ENCODE measurements at regions not wholly inside any gene's neighbourhood (a gene's known extent, or its start where the extent isn't known, plus 50 kb on each side); places are given as distances from the start of the nearest gene placed in this dataset.

DNA sequence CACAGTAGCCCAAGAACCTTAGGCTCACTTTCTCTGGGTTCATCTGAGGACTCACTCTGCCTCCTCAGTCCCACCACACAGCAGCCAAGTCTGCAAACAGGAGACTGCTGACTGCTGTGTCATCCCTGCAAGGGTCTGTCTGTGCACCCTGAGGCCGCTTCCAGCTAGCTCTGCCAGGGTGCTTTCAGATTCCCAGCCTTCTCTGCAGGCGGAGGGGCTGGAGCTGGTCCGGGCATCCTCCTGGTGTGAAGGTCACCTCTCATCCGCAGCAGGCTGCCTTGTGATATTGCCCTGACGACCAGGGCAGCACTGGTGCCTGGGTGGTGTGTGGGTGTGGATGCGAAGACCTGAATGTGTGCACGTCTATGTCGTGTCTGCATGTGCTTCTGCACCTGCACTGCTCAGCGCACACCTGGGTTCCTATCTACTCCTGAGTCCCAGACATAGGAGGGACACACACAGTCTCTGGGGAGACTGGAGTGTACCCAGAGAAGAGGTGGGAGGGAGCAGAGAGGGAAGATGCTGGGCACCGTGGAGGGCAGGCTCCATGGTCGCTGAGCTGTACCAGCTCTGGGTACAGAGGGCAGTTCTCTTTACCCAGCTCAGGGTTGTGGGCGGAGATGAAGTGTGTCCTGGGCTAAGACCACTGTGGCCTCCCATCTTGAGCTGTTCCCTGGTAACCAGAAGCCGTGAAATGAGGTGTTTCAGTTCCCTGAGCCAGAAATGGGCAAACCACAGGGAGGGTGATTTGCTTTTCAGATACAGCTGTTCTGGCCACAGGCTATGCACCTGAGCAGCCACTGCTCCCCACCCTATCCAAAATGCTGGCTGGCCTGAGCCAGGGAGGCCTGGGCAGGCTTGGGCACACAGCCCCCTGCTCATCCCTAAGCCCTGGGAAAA, 160.9 kb upstream of the CSF3R start:
- DNase-seq (ENCODE audit: low spot score): no peak

DNA sequence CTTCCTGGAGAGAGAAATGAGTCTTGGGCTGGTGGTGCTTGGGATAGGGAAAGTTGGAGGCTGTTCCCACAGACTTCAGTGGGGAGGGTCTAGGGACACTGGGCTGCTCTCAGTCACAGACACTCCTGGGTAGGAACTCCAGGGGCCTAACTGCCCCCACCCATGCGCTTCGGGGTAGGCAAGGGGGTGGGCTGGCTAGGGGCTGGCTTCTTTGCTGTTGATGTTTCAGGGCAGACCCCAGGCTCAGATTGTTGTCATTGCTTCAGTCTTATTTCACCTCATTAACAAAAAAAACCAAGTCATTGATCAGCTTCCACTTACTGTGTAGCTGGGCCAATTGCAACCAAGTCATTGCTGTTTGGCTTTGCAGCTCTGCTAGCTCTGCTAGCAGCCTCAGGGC, 160.1 kb upstream of the CSF3R start:
- DNase-seq (ENCODE audit: low spot score): no peak

DNA sequence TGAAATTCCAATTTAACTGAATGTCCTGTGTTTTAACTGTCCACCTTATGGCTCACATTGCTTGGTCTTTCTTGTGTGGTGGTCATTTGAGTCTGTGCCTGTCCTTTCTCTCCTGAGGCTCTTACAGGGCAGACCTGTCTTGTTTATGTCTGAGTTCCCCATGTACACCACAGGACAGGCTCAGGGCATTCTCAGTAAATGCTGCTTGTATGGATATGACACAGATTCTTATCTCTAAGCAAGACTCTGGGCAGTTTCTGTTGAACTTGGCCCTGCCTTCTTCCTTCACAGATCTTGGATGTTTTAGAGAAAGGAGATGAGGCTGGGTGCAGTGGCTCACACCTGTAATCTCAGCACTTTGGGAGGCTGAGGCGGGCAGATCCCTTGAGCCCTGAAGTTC, 159.1 kb upstream of the CSF3R start:
- DNase-seq (ENCODE audit: low spot score): no peak

DNA sequence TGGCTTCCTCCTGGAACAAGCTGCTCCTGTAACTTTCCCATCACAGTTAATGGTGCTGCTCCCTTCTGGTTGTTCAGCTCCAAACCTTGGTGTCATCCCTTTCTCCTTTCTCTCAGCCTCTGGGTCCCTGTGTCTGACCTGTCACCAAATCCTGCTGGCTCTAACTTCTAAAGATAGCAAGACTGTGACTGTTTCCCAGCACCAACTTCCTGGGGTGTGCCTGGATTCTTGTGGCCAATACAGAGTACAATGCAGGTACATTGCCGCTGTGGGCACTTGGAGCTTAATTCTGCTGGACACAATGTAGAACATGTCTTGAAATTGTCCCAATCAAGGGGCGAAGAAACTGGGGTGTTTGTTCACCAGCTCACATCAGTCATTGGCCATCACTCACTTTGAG, 156.7 kb upstream of the CSF3R start:
- DNase-seq (ENCODE audit: low spot score): no peak

DNA sequence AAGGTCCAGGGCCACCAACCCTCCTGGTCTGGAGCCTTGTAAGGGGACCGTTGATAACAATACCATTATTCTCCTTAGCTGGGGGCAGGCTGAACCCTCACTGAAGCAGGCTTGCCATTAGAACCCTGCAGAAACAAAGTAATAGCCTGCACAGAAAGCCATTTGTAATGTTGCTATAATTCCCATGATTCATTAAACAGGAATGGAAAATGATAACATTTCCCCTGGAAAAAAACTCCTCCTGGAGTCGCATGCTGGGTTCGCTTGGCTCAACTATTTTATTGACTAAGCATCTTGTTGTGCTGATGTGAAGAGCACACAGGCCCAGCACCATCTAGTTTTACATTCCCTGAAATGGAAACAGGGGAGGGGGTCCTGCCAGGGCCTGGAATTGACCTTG, 155.6 kb upstream of the CSF3R start:
- DNase-seq (ENCODE audit: low spot score): no peak

DNA sequence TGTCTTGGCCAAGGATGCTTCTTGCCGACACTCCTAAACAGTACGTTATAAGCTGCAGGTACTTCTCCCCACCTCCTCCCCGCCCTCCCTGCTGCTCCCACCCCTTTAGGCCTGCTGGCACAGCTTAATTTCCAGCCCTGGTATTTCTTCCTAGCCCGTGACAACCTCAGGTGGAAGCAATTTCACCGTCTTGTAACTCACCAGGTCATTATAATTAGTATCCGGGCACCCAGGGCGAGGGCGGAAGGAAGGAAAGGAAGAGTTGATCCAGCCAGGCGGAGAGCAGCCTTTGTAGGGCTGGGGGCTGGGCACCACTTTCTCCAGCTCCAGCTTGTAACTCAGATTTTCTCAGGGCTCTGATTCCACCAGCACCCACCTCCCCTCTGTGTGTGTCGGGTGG, 153.5 kb upstream of the CSF3R start:
- no peak for DNase-seq (ENCODE audit: low spot score)

DNA sequence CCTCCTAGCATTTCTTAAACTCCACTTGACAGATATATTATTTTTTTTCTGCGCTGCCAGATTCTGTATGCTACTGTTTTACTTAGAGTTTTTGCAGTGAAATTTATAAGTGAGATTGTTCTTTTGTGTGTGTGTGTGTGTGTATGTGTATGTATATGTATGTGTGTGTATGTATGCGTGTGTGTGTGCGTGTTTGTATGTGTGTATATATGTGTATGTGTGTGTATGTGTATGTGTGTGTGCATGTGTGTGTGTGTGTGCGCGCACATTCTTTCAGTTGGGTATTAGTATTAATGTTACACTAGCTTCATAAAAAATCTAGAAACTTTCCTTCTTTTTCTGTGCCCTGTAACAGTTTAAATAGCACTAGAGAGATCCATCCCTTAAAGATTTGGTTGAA, 152.6 kb upstream of the CSF3R start:
- DNase-seq (ENCODE audit: low spot score): no peak

DNA sequence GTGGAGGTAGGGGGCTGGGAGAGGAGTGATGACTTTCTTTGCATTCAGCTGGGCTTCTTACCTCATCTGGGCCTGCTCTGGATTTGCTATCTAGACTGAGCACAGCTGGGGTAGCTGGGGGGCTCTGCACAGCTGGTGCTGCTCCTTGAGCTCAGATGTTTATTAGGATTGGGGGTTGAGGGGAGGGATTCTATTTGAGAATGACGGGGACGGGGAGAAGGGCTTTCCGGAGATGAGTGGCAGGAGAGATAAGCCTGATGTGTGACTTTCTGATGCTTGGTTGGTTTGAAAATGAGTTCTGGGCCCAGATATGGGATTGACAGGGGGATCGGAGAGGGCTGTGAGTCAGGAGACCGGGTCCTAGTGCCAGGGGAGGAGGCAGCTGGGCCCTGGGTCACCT, 146.1 kb upstream of the CSF3R start:
- no peak for DNase-seq (ENCODE audit: low spot score)

DNA sequence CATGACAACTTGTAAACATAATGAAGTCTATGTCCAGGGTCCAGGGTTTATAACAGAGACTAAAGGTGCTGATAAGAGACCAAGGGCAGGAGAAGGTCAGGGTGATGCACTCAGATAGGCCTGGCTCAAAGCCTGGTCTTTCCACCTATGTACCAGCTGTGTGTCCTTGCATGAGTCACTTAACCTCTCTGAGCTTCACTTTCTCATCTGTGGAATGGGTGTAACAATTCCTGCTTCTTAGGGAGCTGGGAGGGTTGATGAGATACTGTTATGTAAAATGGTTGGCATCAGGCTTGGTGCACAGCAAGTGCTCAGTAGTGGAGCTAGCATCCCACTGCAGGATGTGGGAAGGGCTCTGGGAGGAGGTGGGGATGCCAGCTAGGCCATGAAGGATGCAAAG, 143.7 kb upstream of the CSF3R start:
- DNase-seq (ENCODE audit: low spot score): no peak

DNA sequence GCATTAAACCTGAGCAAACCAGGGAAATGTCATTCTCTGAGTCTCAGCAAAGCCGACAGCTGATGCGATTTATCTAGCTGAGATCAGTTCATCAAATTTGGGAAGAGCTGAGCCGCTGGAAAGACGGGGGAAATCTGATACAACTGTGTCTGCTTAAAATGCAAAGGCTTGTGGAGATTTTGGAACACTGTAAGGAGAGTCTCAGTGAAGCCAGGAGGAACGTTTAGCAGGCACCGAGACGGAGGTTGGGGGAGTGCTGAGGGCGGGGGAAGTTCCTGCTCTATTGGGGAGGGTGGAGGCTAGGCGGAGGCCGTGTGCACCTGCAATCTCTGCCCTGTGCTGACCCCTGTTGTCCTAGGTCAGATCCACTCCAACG, 143.2 kb upstream of the CSF3R start:
- DNase-seq (ENCODE audit: low spot score): no peak

DNA sequence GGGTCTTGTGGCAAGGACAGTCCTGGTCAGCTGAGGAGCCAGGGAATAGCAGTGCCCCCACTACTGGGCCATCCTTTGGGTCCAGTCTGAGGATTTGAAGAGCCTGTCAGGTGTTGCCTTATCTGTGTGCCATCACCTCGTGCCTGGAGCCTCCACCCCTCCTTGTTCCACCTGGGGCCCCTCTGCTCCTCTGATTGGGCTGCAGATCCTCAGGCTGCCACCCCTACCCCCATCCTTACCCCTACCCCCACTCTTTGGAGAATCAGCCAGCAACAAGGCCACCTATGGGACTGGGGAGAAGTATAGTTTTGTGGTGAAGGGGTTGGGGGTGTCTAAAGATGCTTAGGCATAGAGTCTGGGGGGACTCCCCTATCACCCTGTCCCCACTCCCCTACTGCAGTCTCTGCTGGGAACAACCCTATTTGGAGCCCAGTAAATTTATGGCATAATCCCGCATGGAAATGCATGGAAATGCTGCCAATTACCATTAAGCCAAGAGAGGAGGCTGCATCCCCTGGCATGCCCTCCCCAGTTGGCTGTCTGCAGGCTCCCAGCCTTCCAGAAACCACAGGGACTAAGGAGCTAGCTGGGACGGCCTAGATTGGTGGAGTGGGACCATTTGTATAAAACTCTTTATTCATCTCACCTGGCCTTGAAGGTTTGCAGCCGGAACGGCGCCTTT, 142.7 kb upstream of the CSF3R start:
- DNase-seq (ENCODE audit: low spot score): no peak

DNA sequence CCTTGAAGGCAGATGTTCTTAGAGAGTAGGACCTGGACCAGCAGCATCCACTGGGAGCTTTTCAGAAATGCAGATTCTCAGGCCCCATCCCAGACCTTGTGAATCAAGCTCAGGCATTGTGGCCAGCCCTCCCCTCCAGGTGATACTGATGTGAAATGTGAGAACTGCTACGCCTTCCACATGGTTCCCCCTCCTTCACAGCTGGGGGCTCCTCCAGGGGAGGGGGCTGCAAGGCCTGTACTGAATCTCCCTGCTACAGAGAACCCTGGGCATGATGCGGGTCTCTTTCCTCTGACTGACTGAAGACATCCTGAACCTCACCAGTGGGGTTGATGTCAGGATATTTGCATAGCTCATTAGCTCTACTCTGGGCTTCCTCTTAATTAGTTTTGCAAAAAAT, 141.8 kb upstream of the CSF3R start:
- DNase-seq (ENCODE audit: low spot score): no peak

DNA sequence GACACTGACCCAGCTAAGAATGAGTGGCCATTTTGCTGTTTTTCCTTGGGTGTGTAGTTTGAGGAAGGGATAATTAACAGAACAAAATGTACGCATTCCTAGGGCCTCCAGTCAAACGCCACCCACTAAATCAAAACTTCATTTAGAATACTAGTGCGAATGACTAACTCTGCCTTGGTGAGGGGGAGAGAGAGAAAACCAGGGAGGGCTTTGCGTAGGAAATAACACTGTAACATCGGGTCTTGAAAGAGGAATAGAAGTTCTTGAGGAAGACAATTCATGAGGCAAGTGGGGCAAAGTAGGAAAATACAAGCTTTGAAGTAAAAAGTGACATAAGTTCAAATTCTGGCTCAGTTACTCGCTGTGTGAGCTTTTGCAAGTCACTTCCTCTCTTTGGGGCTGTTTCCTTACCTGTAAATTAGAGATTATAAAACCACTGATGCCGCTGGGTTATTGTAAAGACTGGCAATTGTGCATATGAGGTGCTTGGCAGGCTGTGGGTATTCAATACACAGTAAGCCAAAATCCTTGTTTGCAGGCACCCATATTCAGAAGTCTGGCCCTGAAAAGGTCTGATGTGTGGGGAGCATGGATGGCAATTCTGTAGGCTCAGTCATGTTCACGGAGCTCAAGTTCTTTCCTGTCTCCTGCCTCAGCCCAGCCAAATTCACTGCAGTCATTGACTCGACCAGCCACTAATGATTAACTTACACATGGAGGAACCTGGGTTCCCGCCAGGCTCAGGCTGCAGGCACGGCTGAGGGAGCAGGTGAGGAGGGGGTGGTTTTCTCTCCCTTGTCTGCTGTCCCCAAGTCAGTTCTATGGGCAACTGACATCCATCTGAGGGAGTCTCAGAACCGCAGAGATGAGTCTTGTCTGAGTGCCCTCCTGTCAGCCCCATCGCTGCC, 140.3 kb upstream of the CSF3R start:
- DNase-seq (ENCODE audit: low spot score): no peak

DNA sequence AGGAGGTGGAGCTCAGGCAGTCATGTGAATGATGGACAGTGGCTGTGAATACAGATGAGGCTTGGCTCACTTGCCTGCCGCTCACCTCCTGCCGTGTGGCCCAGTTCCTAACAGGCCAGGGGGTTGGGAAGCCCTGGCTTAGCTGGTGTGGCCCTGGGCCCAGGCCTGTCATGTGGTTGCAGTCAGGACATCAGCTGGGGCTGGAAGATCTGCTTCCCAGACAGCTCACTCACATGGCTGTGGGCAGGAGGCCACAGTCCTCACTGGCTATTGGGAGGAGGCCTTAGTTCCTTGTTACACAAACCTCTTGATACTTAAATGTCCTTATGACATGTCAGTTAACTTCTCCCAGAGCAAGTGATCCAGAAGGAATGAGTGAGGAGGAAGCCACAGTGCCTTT, 138.8 kb upstream of the CSF3R start:
- no peak for DNase-seq (ENCODE audit: low spot score)

DNA sequence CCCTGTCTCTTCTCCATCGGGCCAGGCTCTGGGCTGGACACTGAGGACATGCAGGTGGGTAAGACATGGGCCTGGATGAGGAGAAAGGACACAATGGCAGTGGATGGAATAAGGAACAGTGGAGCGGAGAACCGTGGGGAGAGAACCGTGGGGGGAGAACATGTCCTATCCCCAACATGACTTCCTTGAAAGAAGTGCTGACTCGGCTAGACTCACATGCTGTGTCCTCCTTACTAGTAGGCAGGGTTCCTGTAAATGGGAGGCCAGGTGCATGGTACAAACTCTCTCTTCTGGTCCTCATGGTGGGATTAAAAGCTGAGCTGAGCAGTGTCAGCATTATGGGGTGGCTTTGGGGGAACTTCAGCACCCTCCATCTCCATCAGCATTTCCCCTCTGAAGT, 137.4 kb upstream of the CSF3R start:
- DNase-seq (ENCODE audit: low spot score): no peak

DNA sequence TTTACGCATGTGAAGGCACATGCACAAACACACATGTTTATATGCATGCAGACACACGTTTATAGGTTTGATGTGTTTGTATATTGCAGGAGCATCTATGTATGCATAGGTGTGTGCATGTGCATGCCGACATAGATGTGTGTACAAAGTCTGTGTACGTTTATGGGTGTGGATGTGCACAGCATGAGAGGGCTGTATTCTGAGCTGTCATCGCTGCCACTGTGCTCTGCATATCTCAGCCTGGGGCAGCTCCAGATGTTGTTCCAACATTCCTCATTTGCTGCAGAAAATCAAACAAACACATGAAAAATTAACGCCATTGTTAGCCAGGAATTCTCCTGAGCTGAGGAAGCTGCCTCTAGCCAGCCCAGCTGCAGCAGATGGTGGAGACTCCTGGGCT, 132.3 kb upstream of the CSF3R start:
- DNase-seq (ENCODE audit: low spot score): no peak

DNA sequence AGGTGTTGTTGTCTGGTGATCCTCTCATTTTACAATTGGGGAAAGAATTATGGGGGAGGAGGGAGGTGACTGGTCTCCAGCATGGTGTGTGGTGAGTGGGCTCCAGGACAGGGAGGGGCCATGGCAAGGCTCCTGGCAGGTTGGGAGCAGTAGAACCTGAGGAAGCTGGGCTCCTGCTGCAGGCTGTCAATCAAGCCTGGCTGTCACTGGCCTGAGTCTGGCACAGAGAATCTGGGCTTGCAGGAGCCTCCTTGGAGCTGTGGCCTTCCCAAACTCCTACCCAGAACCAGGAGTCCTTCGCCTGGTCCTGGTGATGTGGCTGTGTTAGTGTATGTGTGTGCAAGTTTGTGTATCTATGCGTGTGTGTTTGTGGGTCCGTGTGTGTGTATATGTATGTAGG, 131.9 kb upstream of the CSF3R start:
- no peak for DNase-seq (ENCODE audit: low spot score)

DNA sequence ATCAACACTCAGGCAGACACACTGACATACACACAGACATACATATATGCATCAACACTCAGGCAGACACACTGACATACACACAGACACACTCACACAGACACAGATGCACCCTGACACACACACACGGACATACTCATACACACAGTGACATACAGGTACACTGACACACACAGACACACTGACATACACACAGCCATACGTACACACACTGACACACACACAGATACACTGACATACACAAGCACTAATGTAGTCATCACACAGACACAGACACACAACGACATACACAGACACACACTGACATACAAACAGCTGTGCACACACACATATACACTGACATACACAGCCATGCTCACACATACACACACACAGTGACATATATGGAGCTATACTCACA, 131.0 kb upstream of the CSF3R start:
- DNase-seq (ENCODE audit: low spot score): no peak

DNA sequence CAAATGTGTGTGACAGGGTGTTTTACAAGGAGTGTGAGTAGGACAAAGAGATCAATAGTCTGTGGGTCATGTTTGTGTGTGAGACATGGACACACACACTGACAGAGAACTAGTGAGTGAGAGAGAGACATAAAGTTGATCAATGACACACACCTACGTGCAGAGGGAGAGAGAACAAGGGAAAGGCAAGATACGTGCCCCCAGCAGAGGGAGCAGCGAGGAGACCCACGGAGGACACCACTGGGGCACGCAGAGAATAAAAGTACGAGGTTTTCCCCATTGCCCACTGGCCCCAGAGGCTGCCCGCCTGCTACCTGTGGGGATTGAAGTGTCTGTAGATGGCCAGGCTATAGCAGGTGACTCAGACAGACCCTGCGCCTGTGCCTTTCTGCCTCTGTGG, 130.2 kb upstream of the CSF3R start:
- DNase-seq (ENCODE audit: low spot score): no peak

DNA sequence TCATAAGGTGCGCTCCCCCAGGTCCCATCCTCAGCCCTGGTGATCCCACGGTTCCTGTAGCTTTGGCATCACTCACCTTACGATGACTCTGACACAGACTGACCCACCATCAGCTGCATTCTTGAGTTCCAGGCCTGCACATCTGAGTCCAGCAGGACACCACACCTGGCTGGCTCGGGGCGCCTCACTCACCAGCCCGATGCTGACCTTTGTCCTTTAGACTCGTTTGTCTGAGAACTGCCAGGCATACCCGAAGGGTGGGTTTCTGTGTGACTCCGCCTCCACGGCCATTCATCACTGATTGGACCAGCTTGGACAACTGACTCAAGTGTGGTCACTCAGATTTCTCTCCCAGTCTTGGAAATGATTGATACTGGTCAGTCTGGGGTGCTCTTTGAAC, 129.4 kb upstream of the CSF3R start:
- no peak for DNase-seq (ENCODE audit: low spot score)

DNA sequence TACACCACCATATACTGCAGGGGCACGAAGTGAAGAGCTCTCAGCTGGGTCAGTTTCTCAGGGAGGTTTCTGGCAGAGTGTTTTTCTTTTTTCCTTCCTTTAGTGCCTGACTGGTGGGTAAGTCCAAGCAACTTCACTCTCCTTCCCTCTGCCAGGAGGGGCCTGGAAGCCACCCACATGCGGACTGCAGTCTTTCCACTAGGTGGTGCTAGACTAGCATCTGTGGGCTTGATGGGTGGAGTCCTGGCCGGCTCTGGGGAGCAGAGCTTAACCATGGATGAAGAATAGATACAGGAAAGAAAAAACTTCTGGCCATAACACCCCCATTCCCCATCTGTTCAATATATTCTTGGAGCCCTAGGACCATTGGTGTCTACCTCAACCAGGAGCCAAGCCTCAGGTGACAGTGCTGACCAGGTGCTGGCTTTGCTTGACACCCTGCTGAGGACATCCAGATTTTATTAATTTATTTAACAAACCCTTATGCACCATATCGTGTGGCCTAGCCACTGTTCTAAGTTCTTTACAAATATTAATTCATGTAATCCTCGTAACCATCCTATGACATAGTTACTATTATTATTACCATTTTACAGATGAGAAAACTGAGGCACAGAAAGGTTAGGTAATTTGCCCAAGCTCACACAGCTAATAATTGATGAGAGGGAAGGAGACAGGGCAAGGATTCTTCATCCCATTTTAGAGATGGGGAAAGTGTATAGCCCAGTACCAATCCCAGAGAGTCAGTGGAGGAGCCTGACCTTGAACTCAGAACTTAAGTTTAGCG, 126.7 kb upstream of the CSF3R start:
- DNase-seq (ENCODE audit: low spot score): peak; percentile 13

DNA sequence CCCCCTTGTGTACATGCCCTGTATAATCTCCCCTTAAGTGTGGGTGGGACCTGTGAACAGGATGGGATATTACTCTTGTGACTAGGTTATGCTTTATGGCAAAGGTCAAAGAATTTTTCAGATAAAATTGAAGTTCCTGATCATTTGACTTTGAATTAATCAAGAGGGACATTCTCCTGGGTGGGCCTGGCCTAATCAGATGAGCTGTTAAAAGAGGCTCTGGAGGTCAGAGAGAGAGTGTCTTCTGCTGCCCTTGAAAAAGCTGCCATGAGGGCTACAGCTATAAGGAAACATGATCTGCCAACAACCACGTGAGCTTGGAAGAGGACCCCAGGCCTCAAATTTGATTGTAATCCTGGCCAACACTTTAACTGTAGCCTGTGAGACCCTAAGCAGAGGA, 125.6 kb upstream of the CSF3R start:
- DNase-seq (ENCODE audit: low spot score): no peak

All from LoVo (cell line).